MM.1S (cell line): ENCODE measurements at regions not wholly inside any gene's neighbourhood (a gene's known extent, or its start where the extent isn't known, plus 50 kb on each side); places are given as distances from the start of the nearest gene placed in this dataset.

ENCODE experiments used
- EZH2phosphoT487 ChIP-seq: fragments of 300-600 bp; sonication (generic); IDR thresholded peaks from 2 replicates; pipeline ENCODE4 v1.6.1; 2018; ENCODE audit warnings: antibody characterized with exemption, low read length
- TF ChIP-seq, protein P1 (sequence below): fragments of 300-600 bp; sonication (generic); IDR thresholded peaks from 2 replicates; pipeline ENCODE4 v1.5.1; 2016; ENCODE audit warnings: antibody characterized with exemption, low read length, mixed read lengths

GRCh38 chr20:53728359-53728758, 134.7 kb upstream of the ZNF217 start:
- TF ChIP-seq, protein P1, sequence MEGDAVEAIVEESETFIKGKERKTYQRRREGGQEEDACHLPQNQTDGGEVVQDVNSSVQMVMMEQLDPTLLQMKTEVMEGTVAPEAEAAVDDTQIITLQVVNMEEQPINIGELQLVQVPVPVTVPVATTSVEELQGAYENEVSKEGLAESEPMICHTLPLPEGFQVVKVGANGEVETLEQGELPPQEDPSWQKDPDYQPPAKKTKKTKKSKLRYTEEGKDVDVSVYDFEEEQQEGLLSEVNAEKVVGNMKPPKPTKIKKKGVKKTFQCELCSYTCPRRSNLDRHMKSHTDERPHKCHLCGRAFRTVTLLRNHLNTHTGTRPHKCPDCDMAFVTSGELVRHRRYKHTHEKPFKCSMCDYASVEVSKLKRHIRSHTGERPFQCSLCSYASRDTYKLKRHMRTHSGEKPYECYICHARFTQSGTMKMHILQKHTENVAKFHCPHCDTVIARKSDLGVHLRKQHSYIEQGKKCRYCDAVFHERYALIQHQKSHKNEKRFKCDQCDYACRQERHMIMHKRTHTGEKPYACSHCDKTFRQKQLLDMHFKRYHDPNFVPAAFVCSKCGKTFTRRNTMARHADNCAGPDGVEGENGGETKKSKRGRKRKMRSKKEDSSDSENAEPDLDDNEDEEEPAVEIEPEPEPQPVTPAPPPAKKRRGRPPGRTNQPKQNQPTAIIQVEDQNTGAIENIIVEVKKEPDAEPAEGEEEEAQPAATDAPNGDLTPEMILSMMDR = no peak
- TF ChIP-seq EZH2phosphoT487 = no peak
